Breast epithelium (tissue), 4 donors: ENCODE measurements at regions not wholly inside any gene's neighbourhood (a gene's known extent, or its start where the extent isn't known, plus 50 kb on each side); places are given as distances from the start of the nearest gene placed in this dataset.
A peak's percentile ranks its signal among the peaks of the same experiment; 100 is the strongest.

Source experiments
- DNase-seq, 2 donors: peaks; one replicate each; pipeline ENCODE4 v3.0.0-alpha.2; 2019; ENCODE audit warnings: low spot score in 2 of 2
- H3K27ac ChIP-seq, 2 donors: fragments of 200-600 bp; sonication (generic) in 1 of 2; one replicate each; pipeline ENCODE4 v1.5.1; 2016 to 2019; ENCODE audit warnings: mild to moderate bottlenecking in 1 of 2
- H3K27me3 ChIP-seq, 2 donors: fragments of 200-600 bp; sonication (generic) in 1 of 2; one replicate each; pipeline versions ENCODE4 v1.5.1 to v1.6.0; 2017 to 2019; ENCODE audit warnings: control low read depth in 1 of 2, mild to moderate bottlenecking in 1 of 2
- H3K36me3 ChIP-seq: fragments of 200-600 bp; one replicate; pipeline ENCODE4 v1.5.1; 2019
- H3K4me1 ChIP-seq, 2 donors: fragments of 200-600 bp; sonication (generic); one replicate each; pipeline ENCODE4 v1.5.1; 2016 to 2019; ENCODE audit warnings: control low read depth in 1 of 2
- H3K4me3 ChIP-seq, 3 donors: fragments of 200-600 bp; sonication (generic); 1 replicate in 2 of 3; 2 replicates in 1 of 3; pipeline ENCODE4 v1.5.1; 2016 to 2019; ENCODE audit warnings: mild to moderate bottlenecking in 3 of 3, moderate library complexity in 2 of 3
- H3K9me3 ChIP-seq, 2 donors: fragments of 200-600 bp; sonication (generic) in 1 of 2; one replicate each; pipeline ENCODE4 v1.5.1; 2016 to 2019; ENCODE audit warnings: control low read depth in 1 of 2
- CTCF ChIP-seq, 3 donors: fragments of 450-650 bp; IDR thresholded peaks; one replicate each; pipeline ENCODE4 v1.5.1; 2016 to 2017; ENCODE audit warnings: antibody characterized with exemption in 3 of 3, mild to moderate bottlenecking in 3 of 3, moderate library complexity in 3 of 3
- POLR2A ChIP-seq: fragments of 450-650 bp; IDR thresholded peaks from one replicate; pipeline ENCODE4 v1.6.1; 2016; ENCODE audit warnings: antibody characterized with exemption, mild to moderate bottlenecking, moderate library complexity
- POLR2AphosphoS5 ChIP-seq, 3 donors: sonication (generic); formaldehyde crosslinking; IDR thresholded peaks; one replicate each; pipeline ENCODE4 v1.6.1; 2017; ENCODE audit warnings: antibody characterized with exemption in 3 of 3
- intact Hi-C: fragments of 100-400 bp; cut with DNase I; formaldehyde crosslinking; loops from one replicate; pipeline ENCODE4 v1.15.1; 2023; ENCODE audit warnings: low total_unique reads

GRCh38 chr6:120384671-120385070 is 949.6 kb downstream of the TBC1D32 start:
- Histone ChIP-seq H3K27me3 (no peaks in the 10 kb centered on the region), H3K4me3 (no peak overlapping the region)
- intact Hi-C loops = no loop called here

GRCh38 chr6:120383681-120384080 is 950.6 kb downstream of the TBC1D32 start:
- Histone ChIP-seq H3K27me3 (no peaks in the 10 kb centered on the region), H3K36me3 (no peaks in the 10 kb centered on the region), H3K27ac (no peak overlapping the region), H3K4me3 (no peak overlapping the region), H3K9me3 (no peaks in the 10 kb centered on the region), H3K4me1 (no peaks in the 10 kb centered on the region)
- DNase-seq = no peak
- TF ChIP-seq POLR2AphosphoS5 (IDR thresholded peaks at IDR 0.05) (no peak), CTCF (IDR thresholded peaks at IDR 0.05) (no peak), POLR2A (no peak)
- intact Hi-C loops = no loop called here

More at GRCh38 chr6:120384671-120385070, 949.6 kb downstream of the TBC1D32 start:
- H3K36me3 ChIP-seq = no peaks in the 10 kb centered on the region
- no peaks in the 10 kb centered on the region for H3K9me3 ChIP-seq
- DNase-seq = no peak
- TF ChIP-seq CTCF (IDR thresholded peaks at IDR 0.05) (no peak), POLR2A (no peak), POLR2AphosphoS5 (IDR thresholded peaks at IDR 0.05) (no peak)
- H3K27ac ChIP-seq = no peak overlapping the region
- no peaks in the 10 kb centered on the region for H3K4me1 ChIP-seq

- Histone ChIP-seq H3K9me3 (no peaks in the 10 kb centered on the region), H3K27me3 (no peaks in the 10 kb centered on the region), H3K36me3 (no peaks in the 10 kb centered on the region), H3K4me3 (no peak overlapping the region), H3K4me1 (no peaks in the 10 kb centered on the region), H3K27ac (no peak overlapping the region)
- no peak for DNase-seq
- TF ChIP-seq POLR2A = no peak
- no peak for TF ChIP-seq POLR2AphosphoS5 (IDR thresholded peaks at IDR 0.05)
- TF ChIP-seq CTCF (IDR thresholded peaks at IDR 0.05) = peak in 1 of 3 donors; percentile 16
- intact Hi-C loops = no loop called here
Observed at GRCh38 chr6:120378582-120379220, 955.6 kb downstream of the TBC1D32 start.

GRCh38 chr6:120373185-120373584 is 961.1 kb downstream of the TBC1D32 start:
- no peaks in the 10 kb centered on the region for H3K27me3 ChIP-seq
- intact Hi-C loops = no loop called here

More at GRCh38 chr6:120373185-120373584, 961.1 kb downstream of the TBC1D32 start:
- no peak overlapping the region for H3K27ac ChIP-seq
- H3K9me3 ChIP-seq = no peaks in the 10 kb centered on the region
- DNase-seq = no peak
- H3K36me3 ChIP-seq = no peaks in the 10 kb centered on the region
- TF ChIP-seq CTCF (IDR thresholded peaks at IDR 0.05) (no peak), POLR2AphosphoS5 (IDR thresholded peaks at IDR 0.05) (no peak)
- no peak overlapping the region for H3K4me3 ChIP-seq
- no peaks in the 10 kb centered on the region for H3K4me1 ChIP-seq
